ENCODE measurements at regions not wholly inside any gene's neighbourhood (a gene's known extent, or its start where the extent isn't known, plus 50 kb on each side); places are given as distances from the start of the nearest gene placed in this dataset.

DNA sequence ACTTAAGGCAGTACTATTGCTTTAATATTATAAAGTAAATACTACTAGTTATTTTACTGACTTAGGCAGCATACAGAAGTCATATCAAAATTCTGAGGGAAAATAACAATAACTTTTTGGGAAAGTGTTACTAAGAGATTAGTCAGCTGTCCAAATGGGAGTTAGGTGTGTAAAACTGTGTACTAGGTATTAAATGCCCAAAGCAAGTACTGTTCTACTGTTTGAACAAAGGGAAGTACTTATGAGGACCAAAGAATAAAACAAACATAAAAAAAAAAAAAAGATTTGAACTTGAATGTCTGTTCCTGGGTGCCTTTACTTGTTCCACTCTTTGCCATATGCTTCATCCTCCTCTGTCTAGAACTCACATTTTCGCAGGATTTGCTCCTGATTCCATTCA is 174.4 kb downstream of the MSL3 start:
- no peaks in the 10 kb centered on the region for H3K9me3 ChIP-seq (ENCODE audit: control insufficient read depth in 4 of 4, low read length in 3 of 4)
- no peaks in the 10 kb centered on the region for H3K4me1 ChIP-seq (ENCODE audit: control insufficient read depth in 4 of 4, insufficient read depth in 4 of 4, low read length in 3 of 4)
- H3K27ac ChIP-seq (ENCODE audit: low read depth in 1 of 2, low read length in 2 of 2) = no peak overlapping the region
- H3K9ac ChIP-seq (ENCODE audit: low read depth in 1 of 2, low read length in 2 of 2) = no peak overlapping the region
- TF ChIP-seq EGR1 (IDR thresholded peaks at IDR 0.05; ENCODE audit: low read depth in 2 of 2) (no peak), RXRA (IDR thresholded peaks at IDR 0.05) (no peak), HNF4G (IDR thresholded peaks at IDR 0.05) (no peak), RAD21 (IDR thresholded peaks at IDR 0.05) (no peak)
- TF ChIP-seq, protein P1, sequence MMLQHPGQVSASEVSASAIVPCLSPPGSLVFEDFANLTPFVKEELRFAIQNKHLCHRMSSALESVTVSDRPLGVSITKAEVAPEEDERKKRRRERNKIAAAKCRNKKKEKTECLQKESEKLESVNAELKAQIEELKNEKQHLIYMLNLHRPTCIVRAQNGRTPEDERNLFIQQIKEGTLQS (IDR thresholded peaks at IDR 0.05) = no peak
- DNase-seq (ENCODE audit: low spot score) = no peak
- H3K27me3 ChIP-seq (ENCODE audit: control insufficient read depth in 4 of 4, insufficient read depth in 4 of 4, low read length in 3 of 4) = no peaks in the 10 kb centered on the region
- WGBS = 63% methylated on average over 1 of the region's 1 CpG
- H3K4me3 ChIP-seq (ENCODE audit: low read depth in 1 of 3, low read length in 3 of 3) = no peak overlapping the region
- no peaks in the 10 kb centered on the region for H3K36me3 ChIP-seq (ENCODE audit: control insufficient read depth in 4 of 4, insufficient read depth in 3 of 4, low read depth in 1 of 4, low read length in 3 of 4)

DNA sequence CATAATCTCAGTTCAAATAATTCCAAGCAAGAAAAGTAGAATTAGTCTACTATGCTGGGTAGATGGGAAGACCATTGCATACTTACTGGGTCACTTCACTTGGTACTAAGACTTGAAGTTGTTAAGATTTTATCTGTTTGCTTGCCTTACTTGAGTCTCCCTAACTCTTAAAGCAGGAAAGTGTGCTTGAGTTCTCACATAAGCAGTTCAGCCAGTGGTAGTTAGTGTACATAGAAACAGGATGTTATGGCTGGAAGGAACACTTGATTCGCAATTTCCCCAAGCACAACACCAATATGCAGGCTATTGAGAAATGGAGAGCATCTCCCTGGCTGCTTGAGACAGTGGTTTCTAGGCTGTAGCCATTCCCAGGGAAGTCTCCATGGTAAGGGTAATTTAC is 176.1 kb downstream of the MSL3 start:
- TF ChIP-seq MAX (IDR thresholded peaks at IDR 0.05) (no peak), SP1 (IDR thresholded peaks at IDR 0.05) (no peak), JUND (IDR thresholded peaks at IDR 0.05) (no peak), FOXA1 (IDR thresholded peaks at IDR 0.05) (no peak), HNF4G (IDR thresholded peaks at IDR 0.05) (no peak), RXRA (IDR thresholded peaks at IDR 0.05) (no peak), HNF4A (conservative IDR thresholded peaks at IDR 0.05) (no peak), FOXA2 (IDR thresholded peaks at IDR 0.05) (no peak)
- TF ChIP-seq, protein P1 (IDR thresholded peaks at IDR 0.05) = no peak
- TF ChIP-seq, protein P2, sequence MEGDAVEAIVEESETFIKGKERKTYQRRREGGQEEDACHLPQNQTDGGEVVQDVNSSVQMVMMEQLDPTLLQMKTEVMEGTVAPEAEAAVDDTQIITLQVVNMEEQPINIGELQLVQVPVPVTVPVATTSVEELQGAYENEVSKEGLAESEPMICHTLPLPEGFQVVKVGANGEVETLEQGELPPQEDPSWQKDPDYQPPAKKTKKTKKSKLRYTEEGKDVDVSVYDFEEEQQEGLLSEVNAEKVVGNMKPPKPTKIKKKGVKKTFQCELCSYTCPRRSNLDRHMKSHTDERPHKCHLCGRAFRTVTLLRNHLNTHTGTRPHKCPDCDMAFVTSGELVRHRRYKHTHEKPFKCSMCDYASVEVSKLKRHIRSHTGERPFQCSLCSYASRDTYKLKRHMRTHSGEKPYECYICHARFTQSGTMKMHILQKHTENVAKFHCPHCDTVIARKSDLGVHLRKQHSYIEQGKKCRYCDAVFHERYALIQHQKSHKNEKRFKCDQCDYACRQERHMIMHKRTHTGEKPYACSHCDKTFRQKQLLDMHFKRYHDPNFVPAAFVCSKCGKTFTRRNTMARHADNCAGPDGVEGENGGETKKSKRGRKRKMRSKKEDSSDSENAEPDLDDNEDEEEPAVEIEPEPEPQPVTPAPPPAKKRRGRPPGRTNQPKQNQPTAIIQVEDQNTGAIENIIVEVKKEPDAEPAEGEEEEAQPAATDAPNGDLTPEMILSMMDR (IDR thresholded peaks at IDR 0.05; ENCODE audit: low read depth, low read length, missing input control) = no peak
- H3K27ac ChIP-seq (ENCODE audit: low read depth in 1 of 2, low read length in 2 of 2) = no peak overlapping the region
- H3K4me3 ChIP-seq (ENCODE audit: low read depth in 1 of 3, low read length in 3 of 3) = no peak overlapping the region
- no peak for DNase-seq (ENCODE audit: low spot score)
- H3K27me3 ChIP-seq (ENCODE audit: control insufficient read depth in 4 of 4, insufficient read depth in 4 of 4, low read length in 3 of 4) = no peaks in the 10 kb centered on the region
- 70% methylated on average over 1 of the region's 1 CpG for WGBS
- H3K9me3 ChIP-seq (ENCODE audit: control insufficient read depth in 4 of 4, low read length in 3 of 4) = no peaks in the 10 kb centered on the region
- H3K4me1 ChIP-seq (ENCODE audit: control insufficient read depth in 4 of 4, insufficient read depth in 4 of 4, low read length in 3 of 4) = no peaks in the 10 kb centered on the region
- H3K9ac ChIP-seq (ENCODE audit: low read depth in 1 of 2, low read length in 2 of 2) = no peak overlapping the region
- no peaks in the 10 kb centered on the region for H3K36me3 ChIP-seq (ENCODE audit: control insufficient read depth in 4 of 4, insufficient read depth in 3 of 4, low read depth in 1 of 4, low read length in 3 of 4)

DNA sequence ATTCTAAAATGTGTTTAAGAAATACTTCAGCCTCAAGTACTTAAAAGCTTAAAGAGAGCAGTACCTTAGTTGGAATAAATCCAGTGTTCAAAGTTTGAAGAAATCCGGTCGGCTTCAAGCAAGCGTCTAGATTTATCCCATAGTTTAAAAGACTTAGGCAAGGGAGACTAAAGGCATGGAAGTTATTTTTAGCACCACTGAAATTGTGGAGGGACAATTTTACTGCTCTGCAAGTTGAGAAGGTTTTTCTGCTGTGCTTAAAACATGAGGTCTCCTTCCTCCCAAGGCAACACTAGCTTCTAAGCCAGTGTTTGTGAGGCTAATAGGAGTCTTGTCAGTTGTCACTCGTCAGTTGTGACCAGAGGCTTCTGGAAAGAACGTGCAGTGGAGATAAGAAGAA is 183.5 kb downstream of the MSL3 start:
- Histone ChIP-seq H3K27me3 (ENCODE audit: control insufficient read depth in 4 of 4, insufficient read depth in 4 of 4, low read length in 3 of 4) (no peaks in the 10 kb centered on the region), H3K36me3 (ENCODE audit: control insufficient read depth in 4 of 4, insufficient read depth in 3 of 4, low read depth in 1 of 4, low read length in 3 of 4) (no peaks in the 10 kb centered on the region), H3K4me3 (ENCODE audit: low read depth in 1 of 3, low read length in 3 of 3) (no peak overlapping the region), H3K27ac (ENCODE audit: low read depth in 1 of 2, low read length in 2 of 2) (no peak overlapping the region), H3K4me1 (ENCODE audit: control insufficient read depth in 4 of 4, insufficient read depth in 4 of 4, low read length in 3 of 4) (no peaks in the 10 kb centered on the region), H3K9ac (ENCODE audit: low read depth in 1 of 2, low read length in 2 of 2) (no peak overlapping the region), H3K9me3 (ENCODE audit: control insufficient read depth in 4 of 4, low read length in 3 of 4) (no peaks in the 10 kb centered on the region)
- DNase-seq (ENCODE audit: low spot score) = no peak
- WGBS = 53% methylated on average over 5 of the region's 5 CpGs
- no peak for TF ChIP-seq RAD21 (IDR thresholded peaks at IDR 0.05)
- TF ChIP-seq JUND (IDR thresholded peaks at IDR 0.05) = no peak
- TF ChIP-seq, protein P3, sequence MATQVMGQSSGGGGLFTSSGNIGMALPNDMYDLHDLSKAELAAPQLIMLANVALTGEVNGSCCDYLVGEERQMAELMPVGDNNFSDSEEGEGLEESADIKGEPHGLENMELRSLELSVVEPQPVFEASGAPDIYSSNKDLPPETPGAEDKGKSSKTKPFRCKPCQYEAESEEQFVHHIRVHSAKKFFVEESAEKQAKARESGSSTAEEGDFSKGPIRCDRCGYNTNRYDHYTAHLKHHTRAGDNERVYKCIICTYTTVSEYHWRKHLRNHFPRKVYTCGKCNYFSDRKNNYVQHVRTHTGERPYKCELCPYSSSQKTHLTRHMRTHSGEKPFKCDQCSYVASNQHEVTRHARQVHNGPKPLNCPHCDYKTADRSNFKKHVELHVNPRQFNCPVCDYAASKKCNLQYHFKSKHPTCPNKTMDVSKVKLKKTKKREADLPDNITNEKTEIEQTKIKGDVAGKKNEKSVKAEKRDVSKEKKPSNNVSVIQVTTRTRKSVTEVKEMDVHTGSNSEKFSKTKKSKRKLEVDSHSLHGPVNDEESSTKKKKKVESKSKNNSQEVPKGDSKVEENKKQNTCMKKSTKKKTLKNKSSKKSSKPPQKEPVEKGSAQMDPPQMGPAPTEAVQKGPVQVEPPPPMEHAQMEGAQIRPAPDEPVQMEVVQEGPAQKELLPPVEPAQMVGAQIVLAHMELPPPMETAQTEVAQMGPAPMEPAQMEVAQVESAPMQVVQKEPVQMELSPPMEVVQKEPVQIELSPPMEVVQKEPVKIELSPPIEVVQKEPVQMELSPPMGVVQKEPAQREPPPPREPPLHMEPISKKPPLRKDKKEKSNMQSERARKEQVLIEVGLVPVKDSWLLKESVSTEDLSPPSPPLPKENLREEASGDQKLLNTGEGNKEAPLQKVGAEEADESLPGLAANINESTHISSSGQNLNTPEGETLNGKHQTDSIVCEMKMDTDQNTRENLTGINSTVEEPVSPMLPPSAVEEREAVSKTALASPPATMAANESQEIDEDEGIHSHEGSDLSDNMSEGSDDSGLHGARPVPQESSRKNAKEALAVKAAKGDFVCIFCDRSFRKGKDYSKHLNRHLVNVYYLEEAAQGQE (IDR thresholded peaks at IDR 0.05) = no peak
- no peak for TF ChIP-seq FOXA2 (IDR thresholded peaks at IDR 0.05)
- no peak for TF ChIP-seq HNF4G (IDR thresholded peaks at IDR 0.05)
- TF ChIP-seq MAX (IDR thresholded peaks at IDR 0.05) = no peak
- no peak for TF ChIP-seq GABPA (IDR thresholded peaks at IDR 0.05 in 1 of 2, conservative IDR thresholded peaks at IDR 0.05 in 1 of 2)
